Inflammatory macrophage (primary cell): ENCODE measurements at regions not wholly inside any gene's neighbourhood (a gene's known extent, or its start where the extent isn't known, plus 50 kb on each side); places are given as distances from the start of the nearest gene placed in this dataset.
"Not testable (repeated sequence)": the region's sequence is repeated elsewhere in the genome, so short reads cannot be mapped to it uniquely, and the experiment has no call there.

Experiments
- DNase-seq, 2 donors: peaks; one replicate each; pipeline ENCODE4 v3.0.0-alpha.2; 2020 to 2022

DNA sequence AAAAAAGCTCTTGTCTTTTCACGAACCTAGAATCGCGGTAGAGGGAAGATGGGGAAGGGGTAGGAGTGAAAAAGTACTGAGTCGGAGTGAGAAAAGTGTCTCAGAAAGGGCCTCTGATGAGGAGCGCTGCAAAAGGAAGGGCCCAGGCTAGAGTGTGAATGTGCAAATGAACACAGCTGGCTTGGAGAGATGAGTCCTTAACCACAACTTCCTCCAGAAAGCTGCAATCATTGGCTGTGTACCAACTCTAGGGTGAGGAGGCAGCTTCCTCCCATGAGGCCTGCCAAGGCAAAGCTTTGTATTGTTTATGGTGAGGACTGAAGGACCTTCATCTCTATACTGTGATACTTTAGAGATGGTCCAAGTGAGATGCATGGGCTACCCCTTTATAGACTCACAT is 566.9 kb upstream of the ANO5 start:
- peak; percentile 89 to 90 for DNase-seq

DNA sequence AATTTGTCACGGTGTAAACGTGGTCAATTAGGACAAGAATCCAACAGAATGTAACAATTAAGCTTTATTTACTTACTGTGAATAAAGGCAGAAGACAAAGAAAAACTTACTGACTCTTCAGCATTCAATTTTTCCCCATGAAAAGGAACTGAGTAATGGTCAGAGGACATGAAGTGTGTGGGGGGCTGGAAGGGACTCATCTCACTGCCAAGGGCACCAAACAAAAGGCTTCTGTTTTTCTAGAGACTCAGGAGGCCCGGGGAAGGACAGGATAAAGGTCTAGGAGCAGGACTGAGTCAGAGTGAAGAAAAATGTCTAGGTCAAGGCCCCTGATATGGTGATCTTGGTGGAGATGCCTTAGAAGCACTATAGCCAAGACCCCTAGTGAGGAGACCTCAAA is 564.2 kb upstream of the ANO5 start:
- DNase-seq: peak in 1 of 2 donors; percentile 28

DNA sequence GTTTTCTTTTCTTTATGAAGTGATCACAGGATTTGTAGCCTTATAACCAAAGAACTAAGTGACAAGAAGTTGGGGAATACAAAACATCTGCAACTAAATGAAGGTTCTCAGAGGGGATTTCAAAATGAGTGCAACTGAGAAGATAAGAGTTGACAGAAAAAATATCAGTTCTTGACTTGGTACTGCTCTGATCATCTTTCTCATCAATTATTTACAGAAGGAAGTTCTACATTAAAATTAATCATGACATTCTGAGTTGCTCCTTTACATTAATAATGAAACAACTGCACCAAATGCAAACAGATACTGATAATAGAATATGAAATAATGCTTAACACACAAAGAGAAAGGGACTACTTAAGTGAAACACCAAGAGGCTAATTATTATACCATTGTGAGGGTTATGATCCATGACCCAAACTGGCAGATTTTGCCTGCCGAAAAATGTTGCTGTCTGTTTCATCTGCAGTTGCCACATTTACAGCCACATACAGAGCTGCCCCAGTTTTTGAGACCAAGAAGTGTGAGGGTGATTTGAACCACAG is 561.9 kb upstream of the ANO5 start:
- DNase-seq: no peak

DNA sequence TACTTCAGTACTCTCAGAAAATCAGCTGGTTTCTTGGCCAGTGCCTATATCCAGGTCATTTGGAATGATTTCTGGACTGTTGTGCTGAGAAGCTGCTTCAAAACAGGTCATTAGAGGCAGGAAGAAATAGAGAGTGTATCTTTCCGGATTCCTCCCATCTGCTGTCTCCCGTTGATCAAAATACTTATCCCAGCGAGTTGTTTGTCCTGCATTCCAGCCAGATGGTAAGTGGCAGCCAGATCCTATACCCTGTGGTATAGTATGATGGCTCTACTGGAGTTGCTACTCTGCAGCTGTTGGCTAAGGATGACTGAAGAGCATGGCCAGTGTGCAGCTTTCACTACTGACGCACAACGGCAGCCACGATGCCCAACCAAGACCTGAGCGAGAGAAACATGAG is 560.9 kb upstream of the ANO5 start:
- DNase-seq: no peak

DNA sequence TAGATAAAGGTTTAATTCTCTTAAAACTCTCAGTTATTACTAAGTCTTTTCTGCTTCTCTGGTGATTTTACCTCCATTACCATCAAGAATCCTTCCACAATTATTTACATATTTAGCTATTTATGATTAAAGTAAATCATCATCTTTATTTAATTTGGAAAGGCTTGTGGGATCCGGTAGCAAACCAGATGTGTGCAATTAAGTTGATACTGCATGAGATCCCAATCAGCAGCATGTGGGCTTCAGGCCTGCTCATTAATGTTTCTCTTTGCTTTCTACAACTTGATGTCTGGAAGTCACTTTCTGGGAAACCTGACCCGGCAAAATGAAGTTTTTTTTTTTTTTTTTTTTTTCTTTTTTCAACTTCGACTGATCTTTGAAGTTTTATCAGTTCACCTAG is 558.4 kb upstream of the ANO5 start:
- no peak for DNase-seq

DNA sequence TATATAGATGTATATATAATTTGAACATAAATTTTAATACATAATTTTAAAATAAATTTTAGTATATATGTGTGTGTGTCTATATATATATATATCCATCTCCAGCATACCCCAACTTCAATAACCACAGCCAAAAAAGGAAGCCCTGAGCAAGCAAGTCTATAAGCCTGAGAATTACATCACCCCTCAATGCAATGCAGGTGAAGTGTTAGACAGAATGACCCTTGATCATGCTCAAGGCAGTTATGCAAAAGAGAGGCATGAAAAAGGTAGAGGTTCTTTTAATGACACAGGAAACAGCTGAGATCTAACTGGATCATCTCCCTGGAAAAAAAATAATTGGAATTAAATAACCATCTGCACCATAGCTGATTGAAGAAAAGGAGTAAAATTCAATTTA is 557.9 kb upstream of the ANO5 start:
- DNase-seq: no peak

DNA sequence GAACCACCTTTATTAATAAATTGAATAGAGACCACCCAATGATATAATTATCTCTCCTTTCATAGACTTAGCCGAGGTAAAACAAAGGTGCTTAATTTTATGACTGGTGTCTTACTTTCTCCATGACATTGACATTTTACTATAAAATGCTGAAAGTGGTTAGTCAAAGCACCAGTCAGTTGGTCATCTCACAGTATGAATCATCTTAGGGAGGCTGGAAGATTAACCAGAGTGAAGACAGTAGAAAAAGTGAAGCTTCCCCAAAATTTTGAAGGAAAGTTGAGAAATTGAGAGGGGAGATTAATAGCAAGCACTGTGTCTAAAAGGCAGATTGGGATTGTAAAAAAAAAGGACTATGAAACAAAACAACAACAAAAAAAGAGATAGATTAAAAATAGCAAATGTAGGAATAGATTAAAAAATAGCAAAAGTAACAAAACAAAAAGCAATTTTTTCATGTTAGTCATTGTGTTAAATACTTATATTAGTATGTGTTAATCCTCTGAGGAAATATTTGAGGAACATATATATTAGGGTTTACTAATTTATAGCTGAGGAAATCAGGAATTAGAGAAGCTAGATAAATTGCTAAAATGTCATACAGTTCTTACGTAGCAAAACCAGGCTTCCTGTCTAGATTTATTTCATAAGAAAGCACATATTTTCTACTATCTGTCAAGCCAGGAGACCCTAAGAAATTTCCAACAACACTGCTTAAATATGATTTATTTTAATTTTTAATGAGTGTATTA is 557.3 kb upstream of the ANO5 start:
- DNase-seq: peak; percentile 63 to 78

DNA sequence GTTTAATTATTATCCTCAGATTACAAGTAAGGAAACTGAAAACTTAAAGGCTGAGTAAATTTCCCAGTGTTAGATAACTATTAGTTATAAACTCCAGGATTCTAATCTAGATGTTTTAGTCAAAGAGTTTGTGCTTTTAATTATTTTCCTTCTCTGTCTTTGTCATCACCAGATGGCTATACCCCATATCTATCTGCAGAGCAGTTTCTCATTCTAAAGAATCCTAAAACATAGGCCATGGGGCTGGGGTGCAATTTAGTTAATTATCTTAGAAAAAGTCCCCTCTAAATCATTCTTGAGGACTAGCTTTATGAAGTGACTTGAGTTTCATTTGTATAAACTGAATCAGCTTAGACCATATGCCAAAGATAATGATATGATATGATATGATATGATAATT is 556.3 kb upstream of the ANO5 start:
- no peak for DNase-seq

DNA sequence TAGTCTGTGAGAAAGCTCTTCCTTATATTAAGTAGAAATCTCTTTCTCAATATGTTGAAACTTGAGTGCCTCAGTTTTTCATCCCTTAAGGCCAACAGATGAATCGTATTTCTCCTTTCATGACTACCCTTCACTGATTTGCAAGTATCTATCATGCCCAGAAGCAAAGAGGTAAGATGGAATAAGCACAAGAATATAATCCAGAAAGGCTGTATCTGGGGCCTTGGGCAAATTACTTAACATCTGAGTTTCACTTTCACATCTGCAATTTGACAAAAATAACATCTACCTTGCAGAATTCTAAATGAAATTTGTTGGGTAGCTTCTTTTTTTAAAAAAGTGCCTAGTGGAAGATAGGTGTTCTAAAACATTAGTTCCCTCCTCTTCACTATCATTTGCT is 552.4 kb upstream of the ANO5 start:
- peak in 1 of 2 donors; percentile 21 for DNase-seq

DNA sequence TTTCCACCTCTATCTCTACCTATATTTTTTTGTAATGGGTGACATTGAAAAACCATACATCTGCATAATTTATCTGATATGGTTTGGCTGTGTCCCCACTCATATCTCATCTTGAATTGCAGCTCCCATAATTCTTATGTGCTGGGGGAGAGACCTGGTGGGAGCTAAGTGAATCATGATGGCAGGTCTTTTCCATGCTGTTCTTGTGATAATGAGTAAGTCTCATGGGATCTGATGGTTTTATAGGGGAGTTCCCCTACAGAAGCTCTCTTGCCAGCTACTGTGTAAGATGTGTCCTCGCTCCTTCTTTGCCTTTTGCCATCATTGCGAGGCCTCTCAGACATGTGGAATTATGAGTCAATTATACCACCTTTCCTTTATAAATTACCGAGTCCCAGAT is 551.0 kb upstream of the ANO5 start:
- peak in 1 of 2 donors; percentile 26 for DNase-seq

DNA sequence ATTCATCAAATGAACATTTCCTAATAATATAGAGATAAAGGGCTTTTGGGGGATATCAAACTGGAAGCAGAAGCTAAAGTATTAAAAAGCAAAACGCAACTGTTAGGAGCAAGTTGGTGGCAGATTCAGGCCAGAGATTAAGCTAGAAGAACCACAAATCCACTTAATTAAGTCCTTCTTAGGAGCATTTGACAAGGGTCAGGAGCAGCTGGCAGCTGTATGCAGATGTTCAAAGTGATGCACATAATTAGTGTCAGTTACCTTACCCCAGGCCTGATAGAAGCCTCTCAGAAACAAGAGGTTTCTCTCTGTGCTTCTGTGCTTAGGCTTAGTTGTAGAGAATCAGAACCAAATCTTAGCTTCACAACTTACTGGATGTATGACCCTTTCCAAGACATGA is 546.5 kb upstream of the ANO5 start:
- DNase-seq: no peak

DNA sequence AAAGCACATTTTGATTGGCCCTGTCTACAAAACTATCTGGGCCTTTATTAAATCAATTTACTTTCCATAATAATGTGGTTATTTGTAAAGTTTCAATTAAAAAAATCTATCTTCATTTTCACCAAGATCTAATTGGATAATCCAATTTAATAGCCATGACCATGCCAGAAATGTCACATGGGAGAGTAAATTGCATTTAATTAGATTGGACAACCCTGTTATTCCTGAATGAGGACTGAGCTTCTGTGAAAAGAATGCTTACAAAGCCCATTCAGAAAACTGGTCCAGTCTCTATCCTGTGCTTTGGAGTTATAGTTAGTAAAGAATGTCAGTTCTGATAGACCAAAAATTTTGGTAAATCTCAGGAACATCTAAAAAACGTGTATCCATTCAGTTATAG is 541.9 kb upstream of the ANO5 start:
- DNase-seq: no peak

DNA sequence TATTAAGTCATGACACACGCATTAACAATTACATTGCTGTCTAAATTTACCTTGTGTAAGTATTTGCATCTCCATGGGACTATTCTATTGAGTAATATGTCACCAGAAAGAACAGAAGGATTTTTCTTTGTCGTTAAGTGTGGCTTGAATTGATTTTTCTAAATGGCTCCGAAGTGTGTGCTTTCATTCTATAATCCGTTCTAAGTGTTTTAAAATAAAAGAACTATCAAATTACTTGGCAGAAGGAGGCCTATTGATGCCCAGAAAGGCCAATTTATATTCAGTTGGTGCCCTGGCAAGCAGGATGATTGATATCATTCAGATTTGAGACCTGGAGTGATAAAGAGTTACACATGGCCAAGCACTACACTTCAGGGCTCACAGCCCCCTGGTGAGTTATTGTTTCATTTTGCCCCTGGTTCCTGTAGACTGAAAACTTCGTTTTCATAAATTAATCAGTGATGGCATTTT is 538.9 kb upstream of the ANO5 start:
- DNase-seq: no peak

DNA sequence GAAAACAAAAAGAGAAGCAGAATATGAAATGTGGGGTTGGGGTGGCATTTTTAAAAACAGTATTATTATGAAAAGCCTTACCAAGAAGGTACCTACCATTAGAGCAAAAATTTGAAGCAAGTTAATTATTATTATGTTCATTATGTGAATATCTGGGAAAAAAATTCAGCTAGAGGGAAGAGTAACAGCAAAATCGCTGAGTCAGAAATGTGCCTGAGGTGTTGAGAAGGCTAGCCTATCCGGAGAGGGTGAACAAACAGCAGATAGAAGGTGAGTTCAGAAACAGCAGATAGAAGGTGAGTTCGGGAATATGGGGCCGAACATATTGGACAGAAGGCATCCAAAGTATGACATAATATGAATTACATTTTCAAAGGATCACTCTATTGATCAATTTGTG is 536.8 kb upstream of the ANO5 start:
- DNase-seq: no peak

DNA sequence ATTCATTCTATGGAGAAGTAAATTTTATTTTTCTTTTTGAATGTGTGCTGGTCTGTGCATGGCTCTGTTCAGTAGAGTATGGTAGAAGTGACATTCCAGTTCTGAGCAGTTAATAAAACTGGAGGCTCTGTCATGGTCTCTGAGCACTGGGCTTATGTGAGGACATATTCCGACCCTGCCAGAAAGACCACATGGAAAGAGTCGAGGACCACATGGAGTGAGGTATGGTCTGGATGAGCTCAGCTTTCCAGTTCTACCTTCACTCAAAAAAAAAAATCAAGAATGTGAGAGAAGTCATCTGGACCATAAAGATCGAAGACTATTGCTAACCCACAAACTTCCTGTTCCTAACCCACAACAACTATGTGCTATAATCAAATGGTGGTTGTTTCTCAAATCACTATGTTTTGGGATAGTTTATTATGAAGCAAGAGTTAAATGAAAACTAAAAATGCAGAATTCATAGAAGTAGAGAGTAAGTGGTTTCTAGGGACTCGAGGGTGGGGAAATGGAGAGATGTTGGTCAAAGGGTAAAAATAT is 534.2 kb upstream of the ANO5 start:
- no peak for DNase-seq

DNA sequence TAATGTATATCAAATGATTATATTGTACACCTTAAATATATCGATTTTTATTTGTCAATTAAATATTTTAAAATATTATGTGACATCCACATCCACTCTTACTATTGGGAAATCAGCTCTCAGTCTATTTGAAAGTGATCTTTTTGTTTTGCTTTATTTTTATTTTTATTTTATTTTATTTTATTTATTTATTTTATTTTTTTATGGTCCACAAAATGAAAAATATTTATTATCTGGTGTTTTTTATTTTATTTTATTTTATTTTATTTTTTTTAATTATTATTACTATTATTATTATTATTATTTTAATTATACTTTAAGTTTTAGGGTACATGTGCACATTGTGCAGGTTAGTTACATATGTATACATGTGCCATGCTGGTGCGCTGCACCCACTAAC is 533.5 kb upstream of the ANO5 start:
- DNase-seq: not testable (repeated sequence)

DNA sequence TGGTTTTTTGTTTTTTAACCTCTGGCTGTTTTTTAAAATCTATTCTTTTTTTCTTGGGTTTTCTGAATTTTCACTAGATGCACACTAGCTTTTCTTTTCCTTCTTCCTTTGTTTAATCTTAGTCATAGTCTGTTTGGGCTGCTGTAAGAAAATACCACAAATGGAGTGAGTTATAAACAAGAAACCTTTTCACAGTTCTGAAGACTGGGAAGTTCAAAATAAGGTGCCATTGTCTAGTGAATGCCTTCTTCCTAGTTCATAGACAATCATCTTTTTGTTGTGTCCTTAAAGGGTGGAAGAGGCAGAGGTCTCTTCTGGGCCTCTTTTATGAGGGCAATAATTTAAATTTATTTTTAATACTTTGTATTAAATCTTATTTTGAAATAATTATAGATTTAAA is 532.9 kb upstream of the ANO5 start:
- DNase-seq: no peak

DNA sequence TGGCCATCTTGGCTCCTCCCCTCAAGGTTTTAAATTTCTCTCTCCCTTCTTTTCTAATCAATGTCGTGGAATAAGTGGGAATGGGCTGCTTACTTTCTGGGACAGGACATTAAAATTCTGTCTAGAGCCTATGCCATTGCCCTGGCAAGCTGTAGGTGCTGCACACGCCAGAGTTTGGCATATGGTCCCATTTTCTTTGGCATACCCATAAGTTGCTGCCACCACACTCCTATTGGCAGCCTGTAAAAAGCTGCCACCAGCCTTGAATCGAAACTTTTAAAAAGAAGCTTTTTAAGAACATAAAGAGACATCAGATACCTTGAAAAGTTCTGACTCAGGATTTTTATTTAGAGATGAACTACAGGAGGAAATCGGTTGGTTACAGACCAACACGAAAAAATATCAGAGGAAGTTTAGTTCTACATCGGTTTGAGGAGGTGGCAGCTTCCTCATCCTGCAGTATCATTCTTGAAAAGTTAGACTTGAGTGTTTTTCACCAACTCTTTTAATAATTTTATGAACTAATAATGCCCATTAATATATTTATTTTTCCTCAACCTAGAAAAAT is 517.8 kb upstream of the ANO5 start:
- DNase-seq: no peak

DNA sequence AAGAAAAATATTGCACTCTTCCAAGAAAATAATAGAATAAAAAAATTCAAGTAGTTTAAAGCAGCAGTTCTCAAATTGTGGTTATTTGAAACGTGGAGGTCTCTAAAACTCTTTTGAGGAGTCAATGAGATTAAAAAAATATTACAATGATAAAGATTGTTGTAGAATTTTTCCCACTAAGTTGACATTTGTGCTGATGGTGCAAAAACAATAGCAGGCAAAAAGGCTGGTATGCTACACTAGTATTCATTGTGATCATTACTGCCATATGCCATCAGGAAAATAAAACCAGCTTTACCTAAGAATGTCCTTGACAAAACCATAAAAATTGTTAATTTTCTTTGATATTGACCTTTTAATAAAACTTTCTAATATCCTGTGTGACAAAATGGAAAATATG is 505.2 kb upstream of the ANO5 start:
- DNase-seq: no peak

DNA sequence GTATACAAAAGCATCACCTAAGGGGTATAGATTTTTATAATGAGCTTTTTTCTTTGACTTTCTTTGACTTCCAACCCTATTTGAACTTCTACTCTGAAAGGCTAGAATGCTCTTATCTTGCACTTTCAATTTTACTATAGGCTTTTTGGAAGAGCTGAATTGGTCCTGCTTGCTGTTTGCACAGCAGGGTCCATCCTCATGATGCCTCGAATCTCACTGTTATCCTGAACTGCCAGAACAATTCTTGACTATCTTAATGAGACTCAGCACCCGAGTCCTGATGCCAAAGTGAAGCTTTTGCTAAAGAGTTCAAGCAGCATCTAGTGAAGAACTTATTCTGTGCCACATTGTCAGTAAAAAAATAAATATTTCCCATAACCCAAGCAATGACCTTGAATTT is 488.3 kb upstream of the ANO5 start:
- DNase-seq: no peak

DNA sequence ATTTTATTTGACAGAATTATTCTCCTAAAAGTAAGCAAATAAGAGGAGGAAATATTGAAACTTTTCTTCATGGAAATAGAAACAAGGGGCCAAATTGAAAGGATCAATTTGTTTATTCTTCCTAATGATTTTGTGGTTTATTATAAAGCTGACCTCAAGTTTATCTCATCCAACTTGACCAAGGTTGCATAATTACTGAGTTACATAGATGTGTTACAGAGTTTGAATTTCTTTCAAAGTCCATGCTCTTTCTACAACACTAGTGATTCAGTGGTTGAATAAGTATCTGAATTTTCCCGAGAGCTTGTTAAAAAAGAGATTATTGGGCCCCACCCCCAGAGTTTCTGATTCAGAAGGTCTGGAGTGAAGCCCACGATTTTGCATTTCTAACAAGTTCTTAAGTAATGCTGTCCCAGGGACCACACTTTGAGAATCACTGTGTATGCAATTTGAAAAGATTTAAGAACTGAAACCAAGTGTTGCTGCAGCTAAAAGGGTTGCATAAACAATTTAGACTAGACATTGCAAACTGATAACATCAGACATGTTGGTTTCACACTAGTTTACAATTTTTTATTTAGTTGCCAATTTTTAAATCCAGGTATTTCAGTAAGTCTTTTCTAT is 485.7 kb upstream of the ANO5 start:
- DNase-seq: peak; percentile 27 to 28

DNA sequence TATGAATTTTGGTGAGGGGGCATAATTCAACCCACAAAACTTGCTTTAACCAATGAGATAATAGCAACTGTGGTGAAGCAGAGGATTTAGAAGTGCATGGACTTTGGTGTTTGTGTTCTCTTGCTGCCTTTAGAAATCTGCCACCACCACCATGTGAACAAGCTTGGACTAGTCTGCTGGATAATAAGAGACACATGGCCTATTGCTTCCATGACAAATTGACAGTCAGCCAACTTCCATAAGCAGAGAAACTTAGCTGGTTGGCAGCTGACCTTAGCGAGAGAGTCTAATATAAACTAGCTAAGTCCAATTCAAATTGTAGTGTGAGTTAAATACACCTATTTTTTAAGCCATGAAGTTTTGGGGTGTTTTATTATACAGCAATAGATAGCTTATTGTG is 482.1 kb upstream of the ANO5 start:
- DNase-seq: no peak

DNA sequence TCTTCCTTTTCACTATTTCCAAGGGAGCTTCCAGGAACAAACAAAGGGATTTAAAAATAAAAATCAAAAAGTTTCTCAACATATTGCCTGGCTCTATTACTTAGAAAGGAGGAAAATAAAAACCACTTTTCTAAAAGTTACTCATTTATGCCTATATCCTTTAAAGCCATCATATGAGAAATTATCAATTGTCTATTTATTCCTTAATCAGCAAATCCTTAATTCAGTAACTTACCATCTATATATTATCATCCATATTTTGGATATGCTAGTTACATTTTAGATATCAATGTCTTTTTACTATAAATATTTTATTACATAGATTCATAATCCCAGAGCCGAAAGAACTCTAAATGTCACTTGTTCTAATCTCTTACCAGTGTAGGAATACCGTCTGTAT is 481.5 kb upstream of the ANO5 start:
- DNase-seq: no peak

DNA sequence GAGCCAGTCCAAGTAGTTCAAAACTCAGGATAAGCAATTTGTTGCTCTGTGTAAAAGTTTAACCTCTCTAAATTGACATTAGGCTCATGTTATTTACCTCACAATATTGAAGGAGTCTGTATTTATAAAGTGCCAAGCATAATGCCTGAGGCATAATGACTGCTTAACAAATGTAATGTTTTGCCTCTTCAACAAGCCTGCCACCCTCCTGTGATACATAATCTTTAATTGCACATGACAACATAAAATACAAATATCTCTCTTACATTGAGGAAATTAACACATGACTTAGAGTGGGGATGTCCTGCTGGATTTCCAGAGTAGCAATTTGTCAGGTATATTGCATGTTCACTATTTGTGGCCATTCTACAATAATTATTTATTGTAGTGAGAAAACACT is 469.2 kb upstream of the ANO5 start:
- no peak for DNase-seq
